Activated T-cell treated with anti-CD3 and anti-CD28 coated beads, Interleukin-2, amount 50 U/mL, for 72 hours (primary cell): ENCODE measurements at regions not wholly inside any gene's neighbourhood (a gene's known extent, or its start where the extent isn't known, plus 50 kb on each side); places are given as distances from the start of the nearest gene placed in this dataset.

Experiments
- ATAC-seq, 2 donors: fragments of 150-1000 bp; cut with Tn5 transposase; replicated peaks in 1 of 2; 2 replicates each; pipeline ENCODE4 v1.10.0; 2021; ENCODE audit warnings: moderate library complexity in 2 of 2, mild to moderate bottlenecking in 1 of 2
- DNase-seq, 2 donors: peaks; one replicate each; pipeline ENCODE4 v3.0.0; 2021 to 2022; ENCODE audit warnings: mixed read lengths in 1 of 2
- H3K27ac Mint-ChIP-seq: one replicate; pipeline ENCODE4 v1.8.0; 2022; ENCODE audit warnings: mild to moderate bottlenecking, moderate library complexity, mixed read lengths
- H3K27me3 Mint-ChIP-seq: one replicate; pipeline ENCODE4 v1.8.0; 2022; ENCODE audit warnings: low read depth, mixed read lengths
- H3K36me3 Mint-ChIP-seq, 2 donors: one replicate each; pipeline ENCODE4 v1.8.0; 2022; ENCODE audit warnings: mixed read lengths in 2 of 2, mild to moderate bottlenecking in 1 of 2; ENCODE audit not compliant: insufficient read depth in 2 of 2
- H3K4me1 Mint-ChIP-seq: one replicate; pipeline ENCODE4 v1.8.0; 2022; ENCODE audit warnings: low read depth, mixed read lengths
- H3K4me3 Mint-ChIP-seq, 2 donors: one replicate each; pipeline ENCODE4 v1.8.0; 2022; ENCODE audit warnings: mild to moderate bottlenecking in 2 of 2, mixed read lengths in 2 of 2, moderate library complexity in 2 of 2
- H3K9me3 Mint-ChIP-seq, 2 donors: one replicate each; pipeline ENCODE4 v1.8.0; 2022; ENCODE audit warnings: mixed read lengths in 2 of 2

GRCh38 chr16:25488435-25488834 is 203.3 kb upstream of the HS3ST4 start:
- Mint-ChIP-seq H3K9me3 (peaks cover 0 to 2% of the 10 kb centered on the region in 2 donors), H3K27me3 (peaks cover 19% of the 10 kb centered on the region), H3K4me1 (no peaks in the 10 kb centered on the region), H3K27ac (no peak overlapping the region), H3K36me3 (no peaks in the 10 kb centered on the region), H3K4me3 (no peak overlapping the region)
- no peak for DNase-seq
- no peak for ATAC-seq

- Mint-ChIP-seq H3K9me3 (peaks cover 0 to 2% of the 10 kb centered on the region in 2 donors), H3K4me3 (no peak overlapping the region), H3K4me1 (no peaks in the 10 kb centered on the region), H3K27me3 (peaks cover 19% of the 10 kb centered on the region), H3K36me3 (no peaks in the 10 kb centered on the region), H3K27ac (no peak overlapping the region)
- ATAC-seq (no peak), DNase-seq (no peak)
Observed at GRCh38 chr16:25487888-25488287, 203.9 kb upstream of the HS3ST4 start.

- no peak overlapping the region for H3K4me3 Mint-ChIP-seq
- peaks cover 28% of the 10 kb centered on the region for H3K27me3 Mint-ChIP-seq
- ATAC-seq (no peak), DNase-seq (no peak)
- H3K27ac Mint-ChIP-seq = no peak overlapping the region
- H3K4me1 Mint-ChIP-seq = no peaks in the 10 kb centered on the region
- no peaks in the 10 kb centered on the region for H3K9me3 Mint-ChIP-seq
- no peaks in the 10 kb centered on the region for H3K36me3 Mint-ChIP-seq
Observed at GRCh38 chr16:25481636-25482035, 210.1 kb upstream of the HS3ST4 start.

GRCh38 chr16:25478476-25478875 is 213.3 kb upstream of the HS3ST4 start:
- H3K9me3 Mint-ChIP-seq = no peaks in the 10 kb centered on the region
- no peaks in the 10 kb centered on the region for H3K36me3 Mint-ChIP-seq
- H3K4me1 Mint-ChIP-seq = no peaks in the 10 kb centered on the region
- no peak for DNase-seq
- H3K27ac Mint-ChIP-seq = no peak overlapping the region
- H3K4me3 Mint-ChIP-seq = no peak overlapping the region
- peaks cover 15% of the 10 kb centered on the region for H3K27me3 Mint-ChIP-seq
- ATAC-seq = no peak

- Mint-ChIP-seq H3K9me3 (no peaks in the 10 kb centered on the region), H3K36me3 (no peaks in the 10 kb centered on the region), H3K4me3 (no peak overlapping the region), H3K4me1 (no peaks in the 10 kb centered on the region), H3K27me3 (peaks cover 7% of the 10 kb centered on the region), H3K27ac (no peak overlapping the region)
- DNase-seq (no peak), ATAC-seq (no peak)
Observed at GRCh38 chr16:25464058-25464457, 206.4 kb upstream of the ZKSCAN2 start.

GRCh38 chr16:25449802-25450201 is 192.2 kb upstream of the ZKSCAN2 start:
- H3K36me3 Mint-ChIP-seq = peaks cover 0 to 4% of the 10 kb centered on the region in 2 donors
- DNase-seq = no peak
- H3K27me3 Mint-ChIP-seq = peaks cover 7% of the 10 kb centered on the region
- H3K9me3 Mint-ChIP-seq = peaks cover 5 to 9% of the 10 kb centered on the region in 2 donors
- H3K4me1 Mint-ChIP-seq = no peaks in the 10 kb centered on the region
- no peak overlapping the region for H3K4me3 Mint-ChIP-seq
- ATAC-seq = no peak
- H3K27ac Mint-ChIP-seq = no peak overlapping the region

GRCh38 chr16:25443994-25444393 is 186.3 kb upstream of the ZKSCAN2 start:
- Mint-ChIP-seq H3K9me3 (peaks cover 5 to 7% of the 10 kb centered on the region in 2 donors), H3K4me3 (no peak overlapping the region), H3K27me3 (peaks cover 30% of the 10 kb centered on the region), H3K36me3 (peaks cover 0 to 4% of the 10 kb centered on the region in 2 donors), H3K4me1 (no peaks in the 10 kb centered on the region), H3K27ac (no peak overlapping the region)
- DNase-seq (no peak), ATAC-seq (no peak)

- H3K9me3 Mint-ChIP-seq = no peaks in the 10 kb centered on the region
- no peaks in the 10 kb centered on the region for H3K36me3 Mint-ChIP-seq
Observed at GRCh38 chr16:25434064-25434463, 176.4 kb upstream of the ZKSCAN2 start.

GRCh38 chr16:25433388-25433787 is 175.7 kb upstream of the ZKSCAN2 start:
- ATAC-seq (no peak), DNase-seq (no peak)
- Mint-ChIP-seq H3K4me1 (no peaks in the 10 kb centered on the region), H3K9me3 (peaks cover 0 to 2% of the 10 kb centered on the region in 2 donors), H3K4me3 (no peak overlapping the region), H3K36me3 (no peaks in the 10 kb centered on the region), H3K27ac (no peak overlapping the region), H3K27me3 (peaks cover 5% of the 10 kb centered on the region)

More at GRCh38 chr16:25434064-25434463, 176.4 kb upstream of the ZKSCAN2 start:
- no peak overlapping the region for H3K4me3 Mint-ChIP-seq
- no peak overlapping the region for H3K27ac Mint-ChIP-seq
- ATAC-seq = no peak
- peaks cover 5% of the 10 kb centered on the region for H3K27me3 Mint-ChIP-seq
- no peak for DNase-seq
- H3K4me1 Mint-ChIP-seq = no peaks in the 10 kb centered on the region

- DNase-seq (no peak), ATAC-seq (no peak)
- H3K4me3 Mint-ChIP-seq = no peak overlapping the region
- H3K27ac Mint-ChIP-seq = no peak overlapping the region
- H3K9me3 Mint-ChIP-seq = peaks cover 0 to 3% of the 10 kb centered on the region in 2 donors
- H3K4me1 Mint-ChIP-seq = no peaks in the 10 kb centered on the region
- H3K27me3 Mint-ChIP-seq = peaks cover 5% of the 10 kb centered on the region
- no peaks in the 10 kb centered on the region for H3K36me3 Mint-ChIP-seq
Observed at GRCh38 chr16:25431472-25431871, 173.8 kb upstream of the ZKSCAN2 start.

- H3K4me1 Mint-ChIP-seq = no peaks in the 10 kb centered on the region
- no peak for DNase-seq
- no peak overlapping the region for H3K4me3 Mint-ChIP-seq
- no peaks in the 10 kb centered on the region for H3K27me3 Mint-ChIP-seq
- peaks cover 0 to 3% of the 10 kb centered on the region in 2 donors for H3K9me3 Mint-ChIP-seq
- no peak overlapping the region for H3K27ac Mint-ChIP-seq
- H3K36me3 Mint-ChIP-seq = no peaks in the 10 kb centered on the region
- ATAC-seq = no peak
Observed at GRCh38 chr16:25426829-25427228, 169.2 kb upstream of the ZKSCAN2 start.

- Mint-ChIP-seq H3K27ac (no peak overlapping the region), H3K36me3 (no peaks in the 10 kb centered on the region), H3K9me3 (no peaks in the 10 kb centered on the region), H3K4me3 (no peak overlapping the region), H3K4me1 (no peaks in the 10 kb centered on the region), H3K27me3 (peaks cover 6% of the 10 kb centered on the region)
- no peak for ATAC-seq
- DNase-seq = no peak
Observed at GRCh38 chr16:25419681-25420080, 162.0 kb upstream of the ZKSCAN2 start.

GRCh38 chr16:25419153-25419552 is 161.5 kb upstream of the ZKSCAN2 start:
- Mint-ChIP-seq H3K4me3 (no peak overlapping the region), H3K27ac (no peak overlapping the region), H3K9me3 (no peaks in the 10 kb centered on the region), H3K36me3 (no peaks in the 10 kb centered on the region), H3K4me1 (no peaks in the 10 kb centered on the region), H3K27me3 (peaks cover 6% of the 10 kb centered on the region)
- ATAC-seq = no peak
- DNase-seq = no peak

GRCh38 chr16:25416002-25416401 is 158.4 kb upstream of the ZKSCAN2 start:
- no peak overlapping the region for H3K27ac Mint-ChIP-seq
- H3K27me3 Mint-ChIP-seq = peaks cover under 1% of the 10 kb centered on the region
- ATAC-seq = no peak
- H3K4me3 Mint-ChIP-seq = no peak overlapping the region
- H3K9me3 Mint-ChIP-seq = no peaks in the 10 kb centered on the region
- no peak for DNase-seq
- H3K4me1 Mint-ChIP-seq = no peaks in the 10 kb centered on the region
- H3K36me3 Mint-ChIP-seq = no peaks in the 10 kb centered on the region
